Fibroblast of the aortic adventitia (primary cell): ENCODE measurements at regions not wholly inside any gene's neighbourhood (a gene's known extent, or its start where the extent isn't known, plus 50 kb on each side); places are given as distances from the start of the nearest gene placed in this dataset.
"Not testable (repeated sequence)": the region's sequence is repeated elsewhere in the genome, so short reads cannot be mapped to it uniquely, and the experiment has no call there.

Source experiments
- DNase-seq: peaks from one replicate; pipeline ENCODE4 v3.0.0-alpha.2; 2010; ENCODE audit warnings: low read depth
- H3K4me3 ChIP-seq: 2 replicates; pipeline ENCODE4 v1.5.1; 2011; ENCODE audit warnings: low read depth, mild to moderate bottlenecking, control low read depth, low read length, moderate library complexity
- TF ChIP-seq, protein P1 (sequence below): IDR thresholded peaks from 2 replicates; pipeline ENCODE4 v1.5.1; 2011; ENCODE audit warnings: mild to moderate bottlenecking, low read length, control low read depth, inconsistent platforms; ENCODE audit not compliant: insufficient read depth

DNA sequence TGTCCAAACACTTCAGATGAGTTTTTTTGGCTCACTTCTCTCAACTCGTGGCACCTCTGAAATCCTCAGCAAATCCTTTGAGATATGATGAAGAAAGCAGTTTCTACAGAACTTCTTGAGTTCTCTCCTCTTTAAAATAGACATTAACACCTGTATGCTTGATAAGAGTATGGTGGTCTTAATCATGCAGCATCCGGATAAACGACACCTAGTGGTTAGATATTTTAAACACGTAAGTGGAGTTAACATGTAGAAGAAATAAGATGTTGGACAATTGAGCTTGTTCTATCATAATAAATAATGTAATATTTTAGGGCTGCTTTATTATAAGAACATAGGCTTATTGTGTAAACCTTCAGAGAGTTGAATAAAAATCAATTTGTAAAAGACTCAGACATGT lies 324.8 kb downstream of the CYLC2 start:
- no peak overlapping the region for H3K4me3 ChIP-seq
- TF ChIP-seq, protein P1, sequence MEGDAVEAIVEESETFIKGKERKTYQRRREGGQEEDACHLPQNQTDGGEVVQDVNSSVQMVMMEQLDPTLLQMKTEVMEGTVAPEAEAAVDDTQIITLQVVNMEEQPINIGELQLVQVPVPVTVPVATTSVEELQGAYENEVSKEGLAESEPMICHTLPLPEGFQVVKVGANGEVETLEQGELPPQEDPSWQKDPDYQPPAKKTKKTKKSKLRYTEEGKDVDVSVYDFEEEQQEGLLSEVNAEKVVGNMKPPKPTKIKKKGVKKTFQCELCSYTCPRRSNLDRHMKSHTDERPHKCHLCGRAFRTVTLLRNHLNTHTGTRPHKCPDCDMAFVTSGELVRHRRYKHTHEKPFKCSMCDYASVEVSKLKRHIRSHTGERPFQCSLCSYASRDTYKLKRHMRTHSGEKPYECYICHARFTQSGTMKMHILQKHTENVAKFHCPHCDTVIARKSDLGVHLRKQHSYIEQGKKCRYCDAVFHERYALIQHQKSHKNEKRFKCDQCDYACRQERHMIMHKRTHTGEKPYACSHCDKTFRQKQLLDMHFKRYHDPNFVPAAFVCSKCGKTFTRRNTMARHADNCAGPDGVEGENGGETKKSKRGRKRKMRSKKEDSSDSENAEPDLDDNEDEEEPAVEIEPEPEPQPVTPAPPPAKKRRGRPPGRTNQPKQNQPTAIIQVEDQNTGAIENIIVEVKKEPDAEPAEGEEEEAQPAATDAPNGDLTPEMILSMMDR = no peak
- no peak for DNase-seq

DNA sequence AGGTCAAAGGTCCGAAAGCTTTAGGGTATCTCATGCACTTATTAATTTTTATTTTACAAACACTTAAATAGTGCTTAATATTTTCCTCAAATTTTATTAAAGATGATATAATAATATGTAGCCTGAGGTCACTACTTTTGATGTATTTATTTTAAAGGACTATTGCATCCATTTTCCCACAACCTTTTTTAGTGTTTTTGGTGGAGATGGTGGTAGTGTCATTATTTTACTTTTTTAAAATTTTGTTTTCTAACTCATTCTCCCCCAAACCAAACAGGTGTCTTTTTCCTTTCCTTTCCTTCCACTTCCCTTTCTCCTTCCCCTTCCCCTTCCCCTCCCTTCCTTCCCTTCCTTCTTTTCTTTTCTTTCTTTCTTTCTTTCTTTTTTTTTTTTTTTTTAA lies 328.6 kb downstream of the CYLC2 start:
- no peak for DNase-seq
- TF ChIP-seq, protein P1 = no peak
- H3K4me3 ChIP-seq = no peak overlapping the region

DNA sequence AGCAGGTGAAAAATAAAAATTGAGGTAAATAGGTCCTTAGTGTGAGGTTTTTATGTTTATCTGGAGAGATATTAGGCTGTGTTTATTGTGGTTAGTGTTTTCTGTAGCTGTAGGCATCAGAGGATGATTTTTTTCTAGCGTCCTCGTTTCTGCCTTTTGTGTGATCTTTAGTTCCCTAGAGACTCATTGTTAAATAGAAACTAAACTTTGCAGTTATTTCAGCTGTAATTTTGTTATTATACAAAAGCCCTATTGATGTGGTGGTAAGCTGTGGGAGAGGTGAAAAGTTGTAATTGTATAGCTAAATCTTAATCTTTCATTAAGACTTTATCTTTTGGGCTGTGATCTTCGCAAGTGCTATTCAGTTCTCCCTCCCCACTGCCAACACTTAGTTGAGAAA lies 340.3 kb downstream of the CYLC2 start:
- TF ChIP-seq, protein P1 = no peak
- no peak for DNase-seq
- no peak overlapping the region for H3K4me3 ChIP-seq

DNA sequence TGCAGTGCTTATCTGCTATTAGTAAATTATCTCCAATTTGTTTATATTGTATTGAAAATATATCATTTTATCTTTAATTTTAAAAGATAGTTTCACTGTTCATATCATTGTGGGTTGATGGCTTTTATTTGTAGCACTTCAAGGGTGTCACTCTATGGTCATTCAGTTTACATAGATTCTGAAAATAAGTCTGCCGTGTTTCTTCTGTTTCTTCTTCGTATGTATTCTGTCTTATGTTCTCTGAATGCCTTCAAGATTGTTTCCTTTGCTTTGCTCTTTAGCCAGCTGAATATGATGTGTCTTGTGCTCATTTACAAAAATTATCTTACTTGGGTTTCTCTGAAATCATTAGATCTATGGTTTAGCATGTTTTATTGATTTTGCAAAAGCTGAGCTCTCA lies 359.9 kb downstream of the CYLC2 start:
- no peak for DNase-seq
- TF ChIP-seq, protein P1 = no peak
- H3K4me3 ChIP-seq = no peak overlapping the region

DNA sequence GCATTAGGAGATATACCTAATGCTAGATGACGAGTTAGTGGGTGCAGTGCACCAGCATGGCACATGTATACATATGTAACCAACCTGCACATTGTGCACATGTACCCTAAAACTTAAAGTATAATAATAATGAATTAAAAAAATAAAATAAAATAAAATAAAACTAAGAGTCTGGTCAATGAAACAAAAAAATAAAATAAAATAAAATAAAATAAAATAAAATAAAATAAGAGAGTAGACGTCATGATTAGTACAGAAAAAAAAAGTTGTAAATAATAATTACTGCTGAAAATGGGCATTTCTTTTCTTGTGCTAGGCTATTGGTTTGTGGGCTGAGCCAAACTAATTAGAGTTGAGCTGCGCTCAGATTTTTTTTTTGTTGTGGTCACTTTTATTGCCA lies 362.8 kb downstream of the CYLC2 start:
- not testable (repeated sequence) for DNase-seq, H3K4me3 ChIP-seq

DNA sequence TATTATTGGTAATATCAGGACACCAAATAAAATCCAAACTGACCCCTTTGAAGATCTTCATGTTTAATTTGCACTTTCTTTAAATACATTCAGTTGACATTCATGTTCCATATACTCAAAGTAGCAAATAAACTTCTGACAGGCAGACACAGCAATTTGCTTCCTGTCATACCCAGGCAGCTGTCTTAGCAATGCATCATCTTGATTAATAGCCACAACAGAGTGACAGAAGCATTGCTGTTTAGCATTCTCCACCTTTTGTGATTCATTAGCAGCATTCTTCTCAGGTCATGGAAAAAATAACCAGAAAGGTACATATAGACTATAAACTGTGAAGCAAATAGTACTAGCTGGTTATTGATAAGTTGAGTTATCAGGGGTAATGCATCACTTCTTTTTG lies 366.8 kb downstream of the CYLC2 start:
- no peak for DNase-seq
- TF ChIP-seq, protein P1 = no peak
- H3K4me3 ChIP-seq = no peak overlapping the region

DNA sequence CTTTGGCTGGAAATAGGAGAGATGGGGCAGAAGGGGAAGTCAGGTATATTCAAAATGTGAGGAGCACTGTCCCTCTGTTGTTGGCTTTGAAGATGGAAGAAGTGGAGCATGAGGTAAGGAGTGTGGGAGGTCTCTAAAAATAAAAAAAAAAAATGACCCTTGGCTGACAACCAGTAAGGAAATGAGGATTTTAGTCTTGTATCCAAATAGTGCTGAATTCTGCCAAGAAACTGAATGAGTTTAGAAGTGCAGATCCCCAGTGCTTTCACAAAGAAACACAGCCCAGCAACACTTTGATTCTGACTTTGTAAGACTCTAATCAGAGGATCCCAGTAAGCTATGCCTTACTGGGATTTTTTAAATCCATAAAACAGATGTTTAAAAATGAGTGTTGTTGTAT lies 367.9 kb downstream of the CYLC2 start:
- TF ChIP-seq, protein P1 = no peak
- DNase-seq = no peak
- H3K4me3 ChIP-seq = no peak overlapping the region
